AG10803 (cell line): ENCODE measurements at regions not wholly inside any gene's neighbourhood (a gene's known extent, or its start where the extent isn't known, plus 50 kb on each side); places are given as distances from the start of the nearest gene placed in this dataset.
"Not testable (repeated sequence)": the region's sequence is repeated elsewhere in the genome, so short reads cannot be mapped to it uniquely, and the experiment has no call there.

ENCODE experiments used
- DNase-seq: peaks from one replicate; pipeline ENCODE4 v3.0.0; 2010; ENCODE audit warnings: low read depth
- H3K4me3 ChIP-seq: 2 replicates; pipeline ENCODE4 v1.5.1; 2011; ENCODE audit warnings: mild to moderate bottlenecking, low read length, control low read depth
- TF ChIP-seq, protein P1 (sequence below): conservative IDR thresholded peaks from 2 replicates; pipeline ENCODE4 v1.5.1; 2011; ENCODE audit warnings: mild to moderate bottlenecking, low read length, control low read depth, inconsistent platforms

DNA sequence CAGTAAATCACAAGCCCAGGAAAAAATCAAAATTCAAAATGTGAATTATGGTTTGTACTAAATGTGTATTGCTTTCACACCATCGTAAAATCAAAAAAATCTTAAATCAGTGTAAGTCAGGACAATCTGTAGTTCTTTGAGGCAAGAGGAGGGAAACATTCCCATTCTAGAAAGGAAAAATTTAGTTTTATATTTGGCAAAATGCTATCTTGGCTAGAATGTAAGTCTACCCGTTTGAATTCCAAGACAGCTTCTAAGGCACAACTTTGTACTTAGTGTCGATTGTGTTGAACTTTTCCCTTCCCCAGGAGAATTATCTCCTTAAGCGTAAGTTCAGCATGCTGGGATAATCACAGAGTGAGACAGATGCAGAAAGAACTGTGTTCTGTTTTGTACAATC is 638.2 kb upstream of the LRRTM1 start:
- TF ChIP-seq, protein P1, sequence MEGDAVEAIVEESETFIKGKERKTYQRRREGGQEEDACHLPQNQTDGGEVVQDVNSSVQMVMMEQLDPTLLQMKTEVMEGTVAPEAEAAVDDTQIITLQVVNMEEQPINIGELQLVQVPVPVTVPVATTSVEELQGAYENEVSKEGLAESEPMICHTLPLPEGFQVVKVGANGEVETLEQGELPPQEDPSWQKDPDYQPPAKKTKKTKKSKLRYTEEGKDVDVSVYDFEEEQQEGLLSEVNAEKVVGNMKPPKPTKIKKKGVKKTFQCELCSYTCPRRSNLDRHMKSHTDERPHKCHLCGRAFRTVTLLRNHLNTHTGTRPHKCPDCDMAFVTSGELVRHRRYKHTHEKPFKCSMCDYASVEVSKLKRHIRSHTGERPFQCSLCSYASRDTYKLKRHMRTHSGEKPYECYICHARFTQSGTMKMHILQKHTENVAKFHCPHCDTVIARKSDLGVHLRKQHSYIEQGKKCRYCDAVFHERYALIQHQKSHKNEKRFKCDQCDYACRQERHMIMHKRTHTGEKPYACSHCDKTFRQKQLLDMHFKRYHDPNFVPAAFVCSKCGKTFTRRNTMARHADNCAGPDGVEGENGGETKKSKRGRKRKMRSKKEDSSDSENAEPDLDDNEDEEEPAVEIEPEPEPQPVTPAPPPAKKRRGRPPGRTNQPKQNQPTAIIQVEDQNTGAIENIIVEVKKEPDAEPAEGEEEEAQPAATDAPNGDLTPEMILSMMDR: no peak
- H3K4me3 ChIP-seq: no peak overlapping the region
- no peak for DNase-seq

DNA sequence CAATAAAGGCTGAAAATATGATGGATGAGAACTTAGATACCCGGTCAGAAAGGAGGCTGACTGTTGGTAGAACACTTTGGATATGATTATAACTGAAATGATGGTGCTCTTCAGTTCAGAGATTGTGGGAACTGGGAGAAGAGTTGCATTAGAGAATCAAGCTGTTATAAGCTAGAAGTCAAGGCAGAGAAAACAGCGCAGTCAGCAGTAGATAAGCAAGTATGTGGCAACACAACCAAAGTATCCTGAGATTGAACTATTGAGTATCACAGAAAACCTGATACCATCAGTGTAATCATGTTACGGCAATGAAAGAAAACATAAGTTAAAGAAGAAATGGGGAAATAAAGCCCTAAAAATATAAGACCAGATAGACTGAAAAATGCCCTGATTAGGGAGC is 633.9 kb upstream of the LRRTM1 start:
- no peak for DNase-seq
- TF ChIP-seq, protein P1: no peak
- no peak overlapping the region for H3K4me3 ChIP-seq

DNA sequence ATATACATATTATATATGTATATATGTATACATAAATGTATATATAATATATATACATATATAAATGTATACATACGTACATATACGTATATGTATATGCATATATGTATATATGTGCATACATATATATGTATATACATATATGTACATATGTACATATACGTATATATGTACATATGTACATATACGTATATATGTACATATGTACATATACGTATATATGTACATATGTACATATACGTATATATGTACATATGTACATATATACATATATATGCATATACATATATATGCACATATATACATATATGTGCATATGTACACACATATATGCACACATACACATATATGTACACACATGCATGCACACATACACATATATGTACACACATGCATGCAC is 627.3 kb upstream of the LRRTM1 start:
- DNase-seq, H3K4me3 ChIP-seq: not testable (repeated sequence)

DNA sequence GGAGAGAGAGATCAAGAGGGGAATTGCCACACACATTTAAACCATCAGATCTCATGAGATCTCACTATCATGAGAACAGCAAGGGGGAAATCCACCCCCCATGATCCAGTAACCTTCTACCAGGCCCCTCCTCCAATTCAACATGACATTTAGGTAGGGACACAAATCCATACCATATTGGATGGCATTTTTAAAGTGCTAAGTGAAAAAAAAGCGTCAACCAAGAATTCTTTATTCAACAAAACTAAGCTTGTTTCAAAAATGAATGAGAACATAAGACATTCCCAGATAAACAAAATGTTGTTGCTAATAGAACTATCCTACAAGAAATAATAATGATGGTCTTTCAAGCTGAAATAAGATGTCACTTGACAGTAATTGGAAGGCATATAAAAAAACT is 626.2 kb upstream of the LRRTM1 start:
- H3K4me3 ChIP-seq: no peak overlapping the region
- TF ChIP-seq, protein P1: no peak
- no peak for DNase-seq

DNA sequence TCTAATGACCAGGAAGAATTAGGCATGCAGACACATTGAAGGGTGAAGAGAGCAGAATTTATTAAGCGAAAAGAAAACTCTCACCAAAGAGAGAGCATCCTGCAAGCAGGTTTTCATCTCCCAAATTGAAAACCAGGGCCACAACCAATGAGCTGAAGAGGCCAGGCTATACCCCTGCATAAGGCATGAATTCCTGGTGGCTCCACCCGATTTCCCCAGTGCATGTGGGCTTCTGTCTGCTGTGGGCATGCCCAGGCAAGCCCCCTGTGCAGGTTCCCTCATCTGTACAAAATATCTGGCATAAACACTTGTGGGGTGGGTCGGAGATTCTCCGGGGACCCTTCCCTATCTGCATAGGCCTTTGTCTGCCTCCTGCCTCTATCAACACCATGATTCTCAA is 621.6 kb upstream of the LRRTM1 start:
- TF ChIP-seq, protein P1: no peak
- DNase-seq: no peak
- no peak overlapping the region for H3K4me3 ChIP-seq

DNA sequence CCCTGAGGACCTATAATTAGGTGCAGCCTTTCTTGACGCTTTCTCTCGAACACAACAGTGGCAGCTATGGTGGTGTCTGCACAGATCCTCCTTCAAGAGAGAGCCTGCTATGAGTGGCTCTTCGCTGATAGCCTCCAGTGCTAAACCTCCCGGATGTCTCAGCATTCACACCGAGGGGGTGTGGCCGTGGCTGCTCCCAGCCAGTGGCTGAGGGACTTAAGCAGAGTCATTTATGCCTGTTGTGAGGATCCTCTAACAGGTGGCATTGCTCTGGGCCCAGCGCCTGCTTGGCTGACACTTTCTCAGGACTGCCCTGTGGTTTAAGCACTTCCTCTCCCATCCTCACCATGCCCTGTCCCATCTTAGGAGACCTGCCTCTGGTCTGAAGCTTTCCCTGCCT is 592.0 kb upstream of the LRRTM1 start:
- H3K4me3 ChIP-seq: no peak overlapping the region
- TF ChIP-seq, protein P1: no peak
- DNase-seq: no peak

DNA sequence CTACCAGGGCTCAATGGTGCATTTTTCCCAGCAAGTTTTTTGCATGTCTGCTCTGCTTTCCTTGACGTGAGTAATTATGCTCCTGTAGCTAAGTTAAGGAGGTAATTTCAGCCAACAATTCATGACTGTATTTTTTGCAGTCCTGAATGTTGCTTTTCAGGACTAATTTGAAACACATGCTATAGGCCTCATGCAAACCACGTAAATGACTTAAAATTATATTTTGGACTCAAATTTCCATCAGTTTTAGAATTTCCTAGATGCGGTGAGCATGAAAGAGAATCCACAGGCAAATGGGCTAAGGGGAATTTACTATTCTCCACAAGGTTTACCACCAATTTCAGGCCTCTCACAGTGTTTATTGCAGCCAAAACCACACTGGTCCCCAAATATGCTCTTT is 589.9 kb upstream of the LRRTM1 start:
- TF ChIP-seq, protein P1: no peak
- no peak overlapping the region for H3K4me3 ChIP-seq
- DNase-seq: no peak

DNA sequence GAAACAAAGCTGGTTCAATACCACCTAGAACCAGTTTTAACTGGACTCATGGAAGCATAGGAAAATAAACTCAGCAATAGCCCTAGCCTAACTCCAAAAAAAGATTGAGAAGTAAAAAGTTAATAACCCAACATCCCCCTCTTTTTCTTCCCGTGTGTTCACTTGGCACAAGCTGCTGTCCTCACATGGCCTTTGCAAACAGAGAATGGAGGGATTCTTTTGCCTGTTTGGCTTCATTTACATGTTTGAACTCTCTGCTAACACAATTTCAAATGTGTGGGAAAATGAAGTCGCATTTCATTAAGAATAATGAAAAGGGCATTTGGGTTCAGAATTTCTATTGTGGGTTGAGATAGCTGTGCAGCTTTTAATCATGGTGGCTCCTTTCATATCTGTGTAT is 589.2 kb upstream of the LRRTM1 start:
- TF ChIP-seq, protein P1: no peak
- no peak overlapping the region for H3K4me3 ChIP-seq
- DNase-seq: no peak
